ENCODE measurements at regions not wholly inside any gene's neighbourhood (a gene's known extent, or its start where the extent isn't known, plus 50 kb on each side); places are given as distances from the start of the nearest gene placed in this dataset.

GRCh38 chrY:9968381-9968780 is 440.7 kb downstream of the TSPY10 start:
- TF ChIP-seq YY1 (IDR thresholded peaks at IDR 0.05) (no peak), TAF1 (conservative IDR thresholded peaks at IDR 0.05) (no peak), CTCF (IDR thresholded peaks at IDR 0.05; ENCODE audit: low read depth, low read length, missing input control) (no peak)
